ENCODE measurements at regions not wholly inside any gene's neighbourhood (a gene's known extent, or its start where the extent isn't known, plus 50 kb on each side); places are given as distances from the start of the nearest gene placed in this dataset.

DNA sequence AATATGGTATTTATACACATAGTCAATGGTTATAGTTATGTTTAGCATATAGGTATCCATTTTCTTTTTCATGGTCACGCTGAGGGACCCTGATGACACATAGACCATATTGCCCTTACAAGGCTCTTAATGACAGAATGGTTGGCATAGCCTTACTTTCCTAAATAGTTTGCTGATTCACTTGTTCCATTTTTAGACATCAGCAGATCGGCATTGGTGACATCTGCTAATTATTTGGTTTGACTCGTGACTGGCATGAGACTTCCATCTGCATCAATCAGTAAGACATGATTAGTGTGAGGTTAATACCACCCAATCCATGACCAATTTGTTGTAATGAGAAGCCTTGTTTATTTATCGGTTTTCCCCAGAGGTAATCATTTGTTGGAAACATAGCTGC, 309.7 kb downstream of the ALDH8A1 start:
- H3K4me2 ChIP-seq (ENCODE audit: unreplicated experiment), result no peak overlapping the region
- no peak overlapping the region for H2AFZ ChIP-seq
- H3K9me2 ChIP-seq (ENCODE audit: insufficient read depth), result no peaks in the 10 kb centered on the region
- H3K9ac ChIP-seq, result no peak overlapping the region
- TF ChIP-seq EZH2phosphoT487 (IDR thresholded peaks at IDR 0.05; ENCODE audit: insufficient read depth, low read depth), result no peak
- no peak for TF ChIP-seq EZH2 (IDR thresholded peaks at IDR 0.05; ENCODE audit: insufficient read depth, poor library complexity, severe bottlenecking)
- 39% methylated on average over 4 of the region's 4 CpGs for WGBS, 2 experiments (ENCODE audit: low coverage in 1 of 2, low lambda C conversion rate in 2 of 2, missing lambda C conversion rate in 2 of 2)
- no peaks in the 10 kb centered on the region for H3K79me2 ChIP-seq (ENCODE audit: insufficient read depth)
- peaks cover 8% of the 10 kb centered on the region for H3K4me1 ChIP-seq (ENCODE audit: insufficient read depth)
- peak; percentile 22 for DNase-seq
- H3K9me3 ChIP-seq (ENCODE audit: low read depth), result no peaks in the 10 kb centered on the region
- H4K20me1 ChIP-seq (ENCODE audit: insufficient read depth), result no peaks in the 10 kb centered on the region
- in situ Hi-C loops (cut with MboI), result loop anchor here (5.0 kb wide), 1 partner anchor 473 kb away; no protein-coding TSS in a partner anchor
- H3K27ac ChIP-seq, result no peak overlapping the region
- no peaks in the 10 kb centered on the region for H3K36me3 ChIP-seq (ENCODE audit: low read depth)
- H3K4me3 ChIP-seq, result no peak overlapping the region
- H3F3A ChIP-seq (ENCODE audit: insufficient read depth), result no peaks in the 10 kb centered on the region
- H3K27me3 ChIP-seq (replicated peaks; ENCODE audit: insufficient read depth), result no peaks in the 10 kb centered on the region

DNA sequence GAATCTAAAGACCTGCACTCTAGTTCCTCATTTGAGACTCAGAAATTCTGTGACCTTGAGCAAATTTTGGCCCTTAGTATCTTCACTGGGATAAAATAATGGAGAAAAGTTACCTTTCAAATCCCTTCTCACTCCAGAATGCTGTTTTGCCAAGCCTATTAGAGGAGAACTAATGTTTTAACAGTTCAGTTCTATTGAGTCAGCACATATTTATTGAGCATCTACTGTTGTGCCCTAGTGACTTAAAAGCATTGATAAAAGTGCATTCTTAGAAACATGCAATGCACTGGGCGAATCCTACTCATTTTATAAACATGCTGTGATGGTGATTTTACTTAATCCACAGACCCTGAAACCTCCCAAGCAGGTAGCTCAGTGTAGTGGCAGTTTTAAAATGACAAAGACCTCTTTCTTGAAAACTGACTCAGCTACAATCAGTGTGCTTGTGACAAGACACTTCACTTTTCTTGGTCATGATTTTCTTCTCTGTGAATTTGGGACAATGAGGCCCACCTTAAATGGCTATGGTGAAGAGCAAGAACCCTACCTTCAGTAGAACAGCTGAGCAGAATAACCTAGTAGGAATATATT, 312.0 kb downstream of the ALDH8A1 start:
- TF ChIP-seq EZH2phosphoT487 (IDR thresholded peaks at IDR 0.05; ENCODE audit: insufficient read depth, low read depth) (no peak), EZH2 (IDR thresholded peaks at IDR 0.05; ENCODE audit: insufficient read depth, poor library complexity, severe bottlenecking) (no peak)
- H4K20me1 ChIP-seq (ENCODE audit: insufficient read depth), result no peaks in the 10 kb centered on the region
- no peak overlapping the region for H3K27ac ChIP-seq
- H3K4me3 ChIP-seq, result no peak overlapping the region
- no peak overlapping the region for H2AFZ ChIP-seq
- H3K9ac ChIP-seq, result no peak overlapping the region
- H3K27me3 ChIP-seq (replicated peaks; ENCODE audit: insufficient read depth), result no peaks in the 10 kb centered on the region
- no peaks in the 10 kb centered on the region for H3K9me3 ChIP-seq (ENCODE audit: low read depth)
- in situ Hi-C loops (cut with MboI), result no loop called here
- no peak for DNase-seq
- H3K4me1 ChIP-seq (ENCODE audit: insufficient read depth), result peaks cover 8% of the 10 kb centered on the region
- H3K36me3 ChIP-seq (ENCODE audit: low read depth), result no peaks in the 10 kb centered on the region
- H3K4me2 ChIP-seq (ENCODE audit: unreplicated experiment), result no peak overlapping the region
- H3K79me2 ChIP-seq (ENCODE audit: insufficient read depth), result no peaks in the 10 kb centered on the region
- H3K9me2 ChIP-seq (ENCODE audit: insufficient read depth), result no peaks in the 10 kb centered on the region
- WGBS, 2 experiments (ENCODE audit: low coverage in 1 of 2, low lambda C conversion rate in 2 of 2, missing lambda C conversion rate in 2 of 2), result 75 to 96% methylated on average over 1 of the region's 1 CpG
- H3F3A ChIP-seq (ENCODE audit: insufficient read depth), result no peaks in the 10 kb centered on the region

DNA sequence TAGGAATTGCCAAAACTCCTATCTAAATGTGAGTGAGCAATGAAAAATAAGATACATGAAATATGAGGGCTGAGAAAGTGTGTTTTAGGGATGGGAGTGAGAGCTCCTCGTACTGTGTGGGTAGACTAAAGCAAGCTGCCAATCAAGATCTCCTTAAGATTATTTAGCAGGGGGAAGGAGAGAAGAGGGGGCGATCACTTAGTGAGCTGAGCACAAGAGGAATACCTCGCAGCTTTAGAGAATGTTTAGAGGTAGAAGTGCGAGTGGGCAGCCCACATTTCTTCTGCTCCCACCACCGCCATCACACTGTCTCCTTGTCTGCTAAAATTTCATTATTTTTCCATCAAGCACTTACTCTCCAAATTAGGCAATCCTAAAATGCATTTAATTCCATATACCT, 312.6 kb downstream of the ALDH8A1 start:
- WGBS, 2 experiments (ENCODE audit: low coverage in 1 of 2, low lambda C conversion rate in 2 of 2, missing lambda C conversion rate in 2 of 2), result 91 to 98% methylated on average over 5 of the region's 5 CpGs
- in situ Hi-C loops (cut with MboI), result no loop called here

DNA sequence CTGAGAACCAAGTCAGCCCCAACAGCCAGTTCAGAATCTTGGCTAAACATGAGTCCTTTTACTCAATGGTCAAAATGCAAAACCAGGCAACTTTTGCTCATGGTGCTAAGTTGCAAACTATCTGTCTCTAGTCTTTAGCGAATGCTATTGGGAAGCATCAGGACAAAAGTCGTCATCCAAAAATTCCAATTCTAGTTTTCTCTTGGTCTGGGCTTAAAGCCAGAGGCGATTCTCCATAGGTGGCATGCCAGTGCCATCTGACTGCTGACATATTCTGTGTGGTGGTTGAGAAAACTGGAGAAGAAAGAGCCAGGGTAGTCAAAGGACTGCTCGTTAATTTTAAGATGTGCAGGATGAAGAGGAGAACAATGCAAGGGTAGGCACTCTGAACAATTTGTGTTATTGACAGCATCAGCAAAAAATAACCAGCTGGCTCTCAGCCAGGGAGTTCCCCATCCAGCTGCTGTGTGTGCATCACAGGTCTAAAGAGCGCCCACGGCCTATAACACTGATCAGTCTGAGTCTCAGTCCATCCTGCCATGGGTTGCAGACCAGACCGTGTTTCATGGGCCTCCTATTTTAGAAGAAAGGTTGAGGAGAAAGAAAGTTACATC, 313.6 kb downstream of the ALDH8A1 start:
- no peaks in the 10 kb centered on the region for H3K79me2 ChIP-seq (ENCODE audit: insufficient read depth)
- no peak overlapping the region for H2AFZ ChIP-seq
- H3K4me1 ChIP-seq (ENCODE audit: insufficient read depth), result peaks cover 3% of the 10 kb centered on the region
- H3F3A ChIP-seq (ENCODE audit: insufficient read depth), result no peaks in the 10 kb centered on the region
- no peaks in the 10 kb centered on the region for H3K9me3 ChIP-seq (ENCODE audit: low read depth)
- 94 to 96% methylated on average over 7 of the region's 7 CpGs for WGBS, 2 experiments (ENCODE audit: low coverage in 1 of 2, low lambda C conversion rate in 2 of 2, missing lambda C conversion rate in 2 of 2)
- in situ Hi-C loops (cut with MboI), result no loop called here
- no peaks in the 10 kb centered on the region for H4K20me1 ChIP-seq (ENCODE audit: insufficient read depth)
- TF ChIP-seq EZH2phosphoT487 (IDR thresholded peaks at IDR 0.05; ENCODE audit: insufficient read depth, low read depth) (no peak), EZH2 (IDR thresholded peaks at IDR 0.05; ENCODE audit: insufficient read depth, poor library complexity, severe bottlenecking) (no peak)
- H3K27me3 ChIP-seq (replicated peaks; ENCODE audit: insufficient read depth), result no peaks in the 10 kb centered on the region
- H3K9me2 ChIP-seq (ENCODE audit: insufficient read depth), result no peaks in the 10 kb centered on the region
- no peak overlapping the region for H3K4me2 ChIP-seq (ENCODE audit: unreplicated experiment)
- no peak for DNase-seq
- H3K9ac ChIP-seq, result no peak overlapping the region
- no peak overlapping the region for H3K27ac ChIP-seq
- no peak overlapping the region for H3K4me3 ChIP-seq
- no peaks in the 10 kb centered on the region for H3K36me3 ChIP-seq (ENCODE audit: low read depth)

More for the DNA sequence above, 312.6 kb downstream of the ALDH8A1 start:
- no peaks in the 10 kb centered on the region for H3K9me3 ChIP-seq (ENCODE audit: low read depth)
- H2AFZ ChIP-seq, result no peak overlapping the region
- no peak overlapping the region for H3K4me3 ChIP-seq
- H3K27me3 ChIP-seq (replicated peaks; ENCODE audit: insufficient read depth), result no peaks in the 10 kb centered on the region
- H3K9me2 ChIP-seq (ENCODE audit: insufficient read depth), result no peaks in the 10 kb centered on the region
- H4K20me1 ChIP-seq (ENCODE audit: insufficient read depth), result no peaks in the 10 kb centered on the region
- H3K36me3 ChIP-seq (ENCODE audit: low read depth), result no peaks in the 10 kb centered on the region
- no peak overlapping the region for H3K9ac ChIP-seq
- H3K4me1 ChIP-seq (ENCODE audit: insufficient read depth), result peaks cover 8% of the 10 kb centered on the region
- H3K27ac ChIP-seq, result no peak overlapping the region
- TF ChIP-seq EZH2 (IDR thresholded peaks at IDR 0.05; ENCODE audit: insufficient read depth, poor library complexity, severe bottlenecking), result no peak
- no peak for TF ChIP-seq EZH2phosphoT487 (IDR thresholded peaks at IDR 0.05; ENCODE audit: insufficient read depth, low read depth)
- no peak overlapping the region for H3K4me2 ChIP-seq (ENCODE audit: unreplicated experiment)
- H3F3A ChIP-seq (ENCODE audit: insufficient read depth), result no peaks in the 10 kb centered on the region
- DNase-seq, result no peak
- no peaks in the 10 kb centered on the region for H3K79me2 ChIP-seq (ENCODE audit: insufficient read depth)
